Prostate gland (tissue), 2 donors: ENCODE measurements at regions not wholly inside any gene's neighbourhood (a gene's known extent, or its start where the extent isn't known, plus 50 kb on each side); places are given as distances from the start of the nearest gene placed in this dataset.

Experiments
- CTCF ChIP-seq, 4 experiments: fragments of 200-600 bp in 2 of 4; fragments of 450-650 bp in 2 of 4; sonication (generic) in 2 of 4; IDR thresholded peaks; 1 replicate in 3 of 4; 2 replicates in 1 of 4; pipeline ENCODE4 v1.5.1; 2016 to 2019; ENCODE audit warnings: antibody characterized with exemption in 4 of 4, mild to moderate bottlenecking in 2 of 4, moderate library complexity in 2 of 4
- POLR2A ChIP-seq: fragments of 450-650 bp; IDR thresholded peaks from one replicate; pipeline ENCODE4 v1.6.1; 2016; ENCODE audit warnings: antibody characterized with exemption, mild to moderate bottlenecking
- POLR2AphosphoS5 ChIP-seq: sonication (generic); formaldehyde crosslinking; IDR thresholded peaks from one replicate; pipeline ENCODE4 v1.6.1; 2017; ENCODE audit warnings: antibody characterized with exemption

- TF ChIP-seq CTCF (IDR thresholded peaks at IDR 0.05) (no peak), POLR2AphosphoS5 (no peak), POLR2A (no peak)
Measured at GRCh38 chr9:75574569-75574968, 315.9 kb upstream of the PCSK5 start.
